GM18861 (cell line): ENCODE measurements at regions not wholly inside any gene's neighbourhood (a gene's known extent, or its start where the extent isn't known, plus 50 kb on each side); places are given as distances from the start of the nearest gene placed in this dataset.
"Not testable (repeated sequence)": the region's sequence is repeated elsewhere in the genome, so short reads cannot be mapped to it uniquely, and the experiment has no call there.

Experiments used
- ATAC-seq: cut with Tn5 transposase; IDR thresholded peaks from one replicate; pipeline ENCODE4 v1.9.1; 2021; ENCODE audit not compliant: unreplicated experiment

- no peak for ATAC-seq
Measured at GRCh38 chr18:26654616-26655524, 106.5 kb upstream of the KCTD1 start.

DNA sequence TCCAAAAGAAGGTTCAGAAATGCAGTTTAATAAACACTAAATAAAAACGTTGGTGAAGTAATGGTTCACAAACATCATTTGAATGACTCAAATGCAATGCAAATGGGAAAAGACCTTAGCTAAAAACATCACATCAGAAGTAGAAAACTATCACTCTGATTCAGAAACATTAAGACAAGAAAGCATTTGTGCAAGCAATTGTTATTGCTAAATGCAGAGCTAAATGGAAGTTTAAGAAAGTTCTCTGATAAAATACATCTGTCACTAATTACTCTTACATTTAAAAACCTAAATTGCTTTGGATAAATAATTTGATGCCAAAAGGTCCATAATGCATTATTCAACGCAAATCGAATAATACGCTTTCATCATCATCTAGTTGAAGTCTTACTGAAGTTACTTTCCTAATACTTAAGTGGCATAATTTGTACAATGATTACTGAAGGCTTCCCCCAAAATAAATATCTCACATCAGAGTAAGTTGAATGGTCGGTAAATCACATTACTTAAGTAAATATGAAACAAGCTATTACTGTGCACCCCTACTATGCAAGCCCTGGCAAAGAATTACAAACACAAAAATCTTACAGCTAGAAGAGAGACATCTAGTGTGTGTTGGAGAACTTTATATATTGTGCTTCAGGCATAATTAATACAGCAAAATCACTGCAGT is 105.7 kb upstream of the KCTD1 start:
- no peak for ATAC-seq

DNA sequence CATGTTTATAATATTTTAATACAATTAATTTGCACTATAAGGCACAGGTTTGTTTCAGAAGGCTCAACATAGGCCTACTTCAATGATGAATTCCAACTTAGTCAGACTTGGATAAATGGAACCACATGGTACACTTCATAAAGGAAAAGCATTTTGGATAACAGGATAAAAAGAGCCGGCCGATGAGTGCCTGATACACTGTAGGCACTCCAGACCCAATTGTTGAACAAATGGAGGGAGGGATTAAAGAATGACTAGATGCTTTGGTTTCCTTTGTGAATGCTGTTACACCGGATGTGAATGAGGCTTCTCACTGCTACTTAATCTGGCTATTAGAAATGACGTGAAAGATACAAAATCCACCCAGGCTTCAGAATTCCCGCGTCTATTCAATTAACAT is 104.1 kb upstream of the KCTD1 start:
- no peak for ATAC-seq

GRCh38 chr18:26650310-26651268 is 102.2 kb upstream of the KCTD1 start:
- no peak for ATAC-seq

GRCh38 chr18:26649193-26649543 is 100.8 kb upstream of the KCTD1 start:
- no peak for ATAC-seq

DNA sequence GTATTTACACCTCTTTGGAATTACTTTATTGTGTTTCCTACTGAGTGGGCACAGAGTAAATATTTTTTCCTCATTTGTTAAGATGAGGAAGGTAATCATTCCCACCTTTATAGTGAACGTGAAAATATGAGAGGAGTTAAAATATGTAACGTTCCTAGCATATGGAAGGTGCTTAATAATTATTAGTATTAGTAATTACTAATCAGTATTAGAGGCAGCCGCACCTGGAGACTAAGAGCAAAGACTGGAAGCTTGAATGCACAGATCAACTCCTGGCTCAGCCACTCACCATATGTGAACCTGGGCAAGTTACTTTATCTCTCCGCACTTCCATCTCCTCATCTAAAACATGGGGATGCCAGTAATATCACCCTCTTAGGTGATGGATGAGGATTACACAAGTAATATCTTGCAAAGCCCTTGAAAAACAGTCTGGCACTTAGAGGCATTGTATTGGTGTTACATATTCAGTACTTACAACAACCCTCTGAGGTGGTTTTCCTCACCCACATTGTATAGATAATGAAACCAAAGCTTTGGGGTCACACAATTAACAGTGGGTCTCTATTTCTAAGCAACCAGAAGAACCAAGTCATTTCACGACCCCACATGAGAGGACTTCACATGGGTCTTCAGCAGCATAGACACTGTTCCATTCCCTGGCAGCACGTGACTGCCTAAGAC is 100.3 kb upstream of the KCTD1 start:
- no peak for ATAC-seq

DNA sequence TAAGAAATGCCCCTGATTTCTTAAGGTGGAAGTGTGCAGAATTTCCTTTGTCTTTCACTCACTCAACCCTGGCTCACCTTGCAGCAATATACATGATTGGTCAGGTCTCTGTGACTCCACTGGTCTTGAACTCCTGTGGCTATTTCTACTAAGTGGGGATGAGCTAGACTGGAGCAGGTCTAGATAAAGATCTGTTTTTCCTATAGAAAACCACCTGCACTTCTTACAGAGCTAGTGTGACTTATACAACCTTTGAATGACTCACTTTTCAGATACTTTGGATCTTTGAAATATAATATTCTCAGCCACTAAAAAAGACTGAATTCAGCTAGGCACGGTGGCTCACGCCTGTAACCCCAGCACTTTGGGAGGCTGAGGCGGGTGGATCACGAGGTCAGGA is 98.5 kb upstream of the KCTD1 start:
- ATAC-seq = no peak

DNA sequence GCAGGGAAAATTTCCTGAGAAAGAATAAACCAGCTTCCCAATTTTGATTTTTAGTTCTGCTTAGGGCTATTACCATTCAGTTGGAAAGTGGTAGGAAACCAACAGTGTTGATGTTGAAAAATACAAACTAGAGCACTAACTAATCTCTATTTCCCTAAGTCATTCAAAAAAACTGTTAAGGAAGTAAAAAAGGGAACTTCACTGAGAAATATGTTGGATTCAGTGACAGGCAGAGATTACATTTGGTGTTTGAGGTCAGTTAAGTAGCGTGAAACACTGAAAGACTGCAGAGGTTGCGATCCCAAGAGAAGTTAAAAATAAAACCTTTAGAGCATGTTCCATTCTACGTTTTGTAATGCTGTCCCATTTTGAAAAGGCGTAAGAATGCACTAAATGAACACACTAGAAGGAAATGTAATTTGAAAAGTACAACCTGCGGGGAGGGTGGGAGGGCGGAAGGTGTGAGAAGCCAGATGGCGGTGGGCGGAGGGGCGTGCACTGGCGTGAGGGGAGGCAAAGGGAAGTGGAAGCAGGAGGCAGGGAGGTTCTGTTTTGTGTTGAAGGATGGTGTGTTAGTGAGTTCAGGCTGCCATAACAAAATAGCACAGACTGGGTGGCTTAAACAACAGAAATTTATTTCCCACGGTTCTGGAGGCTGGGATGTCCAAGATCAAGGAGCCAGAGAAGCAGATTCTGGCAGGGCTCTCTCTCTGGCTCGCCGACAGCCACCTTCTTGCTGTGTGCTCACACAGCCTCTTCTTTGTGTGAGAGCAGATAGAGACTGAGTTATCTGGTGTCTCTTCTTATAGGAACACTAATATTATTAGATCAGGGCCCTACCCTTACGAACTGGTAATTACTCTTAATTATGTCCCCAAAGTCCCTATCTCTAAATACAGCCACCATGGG is 94.3 kb upstream of the KCTD1 start:
- no peak for ATAC-seq

DNA sequence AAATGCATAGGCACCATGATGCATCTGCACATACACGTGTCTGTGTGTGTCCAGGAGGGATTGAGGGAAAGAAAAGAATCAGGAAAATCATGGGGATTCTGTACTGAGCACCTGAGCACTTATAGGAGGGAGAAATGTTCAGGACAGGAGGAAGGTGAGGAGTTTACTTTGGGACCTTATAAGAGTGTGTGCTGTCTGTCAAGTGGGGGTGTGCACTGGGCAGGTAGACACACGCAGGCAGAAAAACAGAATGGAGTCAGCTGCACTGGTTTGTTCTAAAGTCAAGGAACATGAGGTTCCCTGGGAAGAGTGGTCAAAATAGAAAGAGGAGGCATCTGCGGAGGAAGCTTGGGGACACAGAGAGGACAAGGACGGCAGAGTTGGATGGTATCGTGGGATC is 92.2 kb upstream of the KCTD1 start:
- ATAC-seq = no peak

DNA sequence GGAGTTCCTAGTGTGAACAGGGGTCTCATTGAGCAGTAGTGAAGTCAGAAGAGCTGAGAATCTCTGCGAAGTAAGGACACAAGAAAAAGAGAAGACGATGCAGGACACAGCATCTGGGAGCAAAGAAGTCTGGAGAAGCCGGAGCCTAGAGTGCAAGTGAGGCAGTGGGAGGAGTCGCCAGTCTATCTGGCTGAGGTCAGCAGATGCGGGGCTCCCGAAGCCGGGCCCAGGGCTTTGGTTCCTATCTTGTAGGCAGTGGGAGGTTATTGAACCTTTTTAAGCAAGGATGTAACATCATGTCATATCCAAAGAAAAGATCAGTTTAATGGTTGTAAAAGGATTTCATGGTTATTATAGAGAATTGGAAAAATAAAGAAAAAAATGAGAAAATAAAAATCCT is 90.8 kb upstream of the KCTD1 start:
- ATAC-seq = no peak

- ATAC-seq = no peak
Measured at GRCh38 chr18:26637983-26638382, 89.6 kb upstream of the KCTD1 start.

GRCh38 chr18:26637324-26637723 is 89.0 kb upstream of the KCTD1 start:
- ATAC-seq = no peak

DNA sequence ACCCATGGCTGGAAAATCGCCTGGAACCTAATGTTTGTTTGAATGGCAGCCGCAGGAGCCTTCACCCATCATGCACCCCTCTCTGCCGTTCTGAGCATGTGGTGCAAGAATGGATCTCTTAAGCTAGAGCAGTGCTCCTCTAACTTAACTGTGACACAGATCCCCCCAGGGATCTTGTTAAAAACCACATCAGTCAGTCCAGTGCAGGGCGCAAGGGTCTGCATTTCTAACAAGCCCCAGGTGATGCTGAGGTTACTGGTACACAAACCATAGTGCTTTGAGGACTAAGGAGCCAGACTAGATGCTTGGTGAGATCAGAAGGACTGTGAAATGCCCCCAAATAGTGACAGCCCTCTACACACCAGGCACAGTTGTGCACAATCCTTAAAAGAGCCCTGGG is 87.1 kb upstream of the KCTD1 start:
- no peak for ATAC-seq

- ATAC-seq = no peak
Measured at GRCh38 chr18:26634631-26635030, 86.3 kb upstream of the KCTD1 start.

- no peak for ATAC-seq
Measured at GRCh38 chr18:26631135-26631534, 82.8 kb upstream of the KCTD1 start.

DNA sequence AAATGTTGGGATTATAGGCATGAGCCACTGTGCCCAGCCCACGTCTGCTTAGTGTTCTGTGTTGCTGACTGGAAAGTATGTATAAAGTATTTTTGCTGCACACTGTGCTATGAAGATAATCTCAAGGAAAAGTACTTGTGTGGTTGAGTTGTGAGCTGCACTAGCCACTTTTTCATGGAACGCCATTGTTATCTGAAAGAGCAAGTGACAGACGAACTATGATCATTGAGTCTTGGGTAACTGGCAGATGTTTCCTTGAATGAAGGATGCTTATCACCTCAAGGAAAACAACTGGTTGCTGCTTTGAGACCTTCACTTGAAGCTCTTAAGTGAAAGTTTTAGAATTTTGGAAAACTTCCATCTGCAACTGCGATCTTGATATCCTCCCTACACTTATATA is 82.2 kb upstream of the KCTD1 start:
- no peak for ATAC-seq

- no peak for ATAC-seq
Measured at GRCh38 chr18:26628017-26628416, 79.7 kb upstream of the KCTD1 start.

GRCh38 chr18:26624443-26624842 is 76.1 kb upstream of the KCTD1 start:
- ATAC-seq = no peak

DNA sequence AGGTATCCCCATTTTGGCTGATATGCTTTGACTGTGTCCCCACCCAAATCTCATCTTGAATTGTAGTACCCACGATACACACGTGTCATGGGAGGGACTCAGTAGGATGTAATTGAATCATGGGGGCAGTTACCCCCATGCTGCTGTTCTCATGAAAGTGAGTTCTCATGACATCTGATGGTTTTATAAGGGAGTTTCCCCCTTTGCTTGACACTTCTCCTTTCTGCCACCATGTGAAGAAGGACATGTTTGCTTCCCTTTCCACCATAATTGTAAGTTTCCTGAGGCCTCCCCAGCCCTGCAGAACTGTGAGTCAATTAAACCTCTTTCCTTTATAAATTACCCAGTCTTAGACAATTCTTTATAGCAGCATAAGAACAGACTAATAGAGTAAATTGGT is 75.0 kb upstream of the KCTD1 start:
- ATAC-seq = not testable (repeated sequence)
